ENCODE measurements at regions not wholly inside any gene's neighbourhood (a gene's known extent, or its start where the extent isn't known, plus 50 kb on each side); places are given as distances from the start of the nearest gene placed in this dataset.

DNA sequence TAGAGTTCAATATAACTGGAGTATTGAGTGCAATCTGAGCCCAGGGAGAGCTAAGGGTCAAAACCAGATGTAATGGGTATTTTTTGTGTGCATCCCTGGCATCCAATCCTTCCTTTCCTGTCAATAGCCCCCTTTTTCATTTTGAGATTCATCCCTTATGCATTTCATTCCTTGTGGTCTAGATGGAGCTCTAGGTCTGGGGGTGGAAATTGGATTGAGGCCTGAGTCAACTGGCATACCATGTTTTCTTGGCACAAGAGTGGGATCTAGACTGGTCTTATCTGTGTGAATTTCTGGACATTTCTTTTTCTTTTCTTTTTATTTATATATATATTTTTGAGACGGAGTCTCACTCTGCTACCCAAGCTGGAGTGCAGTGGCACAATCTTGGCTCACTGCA lies 67.3 kb upstream of the RAB3GAP2 start:
- TF ChIP-seq JUND (IDR thresholded peaks at IDR 0.05), result no peak
- TF ChIP-seq, protein P1, sequence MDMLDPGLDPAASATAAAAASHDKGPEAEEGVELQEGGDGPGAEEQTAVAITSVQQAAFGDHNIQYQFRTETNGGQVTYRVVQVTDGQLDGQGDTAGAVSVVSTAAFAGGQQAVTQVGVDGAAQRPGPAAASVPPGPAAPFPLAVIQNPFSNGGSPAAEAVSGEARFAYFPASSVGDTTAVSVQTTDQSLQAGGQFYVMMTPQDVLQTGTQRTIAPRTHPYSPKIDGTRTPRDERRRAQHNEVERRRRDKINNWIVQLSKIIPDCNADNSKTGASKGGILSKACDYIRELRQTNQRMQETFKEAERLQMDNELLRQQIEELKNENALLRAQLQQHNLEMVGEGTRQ (IDR thresholded peaks at IDR 0.05; ENCODE audit: borderline replicate concordance, low read depth, low read length), result no peak
- TF ChIP-seq, protein P2, sequence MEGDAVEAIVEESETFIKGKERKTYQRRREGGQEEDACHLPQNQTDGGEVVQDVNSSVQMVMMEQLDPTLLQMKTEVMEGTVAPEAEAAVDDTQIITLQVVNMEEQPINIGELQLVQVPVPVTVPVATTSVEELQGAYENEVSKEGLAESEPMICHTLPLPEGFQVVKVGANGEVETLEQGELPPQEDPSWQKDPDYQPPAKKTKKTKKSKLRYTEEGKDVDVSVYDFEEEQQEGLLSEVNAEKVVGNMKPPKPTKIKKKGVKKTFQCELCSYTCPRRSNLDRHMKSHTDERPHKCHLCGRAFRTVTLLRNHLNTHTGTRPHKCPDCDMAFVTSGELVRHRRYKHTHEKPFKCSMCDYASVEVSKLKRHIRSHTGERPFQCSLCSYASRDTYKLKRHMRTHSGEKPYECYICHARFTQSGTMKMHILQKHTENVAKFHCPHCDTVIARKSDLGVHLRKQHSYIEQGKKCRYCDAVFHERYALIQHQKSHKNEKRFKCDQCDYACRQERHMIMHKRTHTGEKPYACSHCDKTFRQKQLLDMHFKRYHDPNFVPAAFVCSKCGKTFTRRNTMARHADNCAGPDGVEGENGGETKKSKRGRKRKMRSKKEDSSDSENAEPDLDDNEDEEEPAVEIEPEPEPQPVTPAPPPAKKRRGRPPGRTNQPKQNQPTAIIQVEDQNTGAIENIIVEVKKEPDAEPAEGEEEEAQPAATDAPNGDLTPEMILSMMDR (IDR thresholded peaks at IDR 0.05), result peak; percentile 23; the same call in 1 of the 2 replicates
- TF ChIP-seq, protein P3, sequence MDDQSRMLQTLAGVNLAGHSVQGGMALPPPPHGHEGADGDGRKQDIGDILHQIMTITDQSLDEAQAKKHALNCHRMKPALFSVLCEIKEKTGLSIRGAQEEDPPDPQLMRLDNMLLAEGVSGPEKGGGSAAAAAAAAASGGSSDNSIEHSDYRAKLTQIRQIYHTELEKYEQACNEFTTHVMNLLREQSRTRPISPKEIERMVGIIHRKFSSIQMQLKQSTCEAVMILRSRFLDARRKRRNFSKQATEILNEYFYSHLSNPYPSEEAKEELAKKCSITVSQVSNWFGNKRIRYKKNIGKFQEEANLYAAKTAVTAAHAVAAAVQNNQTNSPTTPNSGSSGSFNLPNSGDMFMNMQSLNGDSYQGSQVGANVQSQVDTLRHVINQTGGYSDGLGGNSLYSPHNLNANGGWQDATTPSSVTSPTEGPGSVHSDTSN (IDR thresholded peaks at IDR 0.05), result no peak
- TF ChIP-seq ELF1 (IDR thresholded peaks at IDR 0.05), result no peak
